SK-N-MC (cell line): ENCODE measurements at regions not wholly inside any gene's neighbourhood (a gene's known extent, or its start where the extent isn't known, plus 50 kb on each side); places are given as distances from the start of the nearest gene placed in this dataset.
"Not testable (repeated sequence)": the region's sequence is repeated elsewhere in the genome, so short reads cannot be mapped to it uniquely, and the experiment has no call there.

Experiments used
- EZH2 ChIP-seq: fragments of 200-600 bp; sonication (generic); IDR thresholded peaks from one replicate; pipeline ENCODE4 v1.6.1; 2017; ENCODE audit warnings: antibody characterized with exemption
- POLR2AphosphoS5 ChIP-seq: IDR thresholded peaks from 2 replicates; pipeline ENCODE4 v1.6.1; 2012; ENCODE audit warnings: mild to moderate bottlenecking, low read depth, low read length, borderline replicate concordance

DNA sequence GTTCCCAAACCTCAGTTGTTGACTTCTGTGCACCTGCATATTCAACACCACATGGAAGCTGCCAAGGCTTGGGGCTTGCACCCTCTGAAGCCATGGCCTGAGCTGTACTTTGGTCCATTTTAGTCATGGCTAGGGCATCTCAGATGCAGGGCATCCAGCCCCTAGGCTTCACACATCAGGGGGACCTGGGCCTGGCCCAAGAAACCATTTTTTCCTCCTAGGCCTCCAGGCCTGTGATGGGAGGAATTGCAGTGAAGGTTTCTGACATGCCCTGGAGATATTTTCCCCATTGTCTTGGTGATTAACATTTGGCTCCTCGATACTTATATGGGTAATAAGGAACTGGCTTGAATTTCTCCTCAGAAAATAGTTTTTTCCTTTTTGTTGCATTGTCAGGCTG lies 354.5 kb upstream of the ELAVL2 start:
- not testable (repeated sequence) for TF ChIP-seq POLR2AphosphoS5, EZH2
